Fibroblast of the aortic adventitia (primary cell): ENCODE measurements at regions not wholly inside any gene's neighbourhood (a gene's known extent, or its start where the extent isn't known, plus 50 kb on each side); places are given as distances from the start of the nearest gene placed in this dataset.

ENCODE experiments used
- DNase-seq: peaks from one replicate; pipeline ENCODE4 v3.0.0-alpha.2; 2010; ENCODE audit warnings: low read depth
- H3K4me3 ChIP-seq: 2 replicates; pipeline ENCODE4 v1.5.1; 2011; ENCODE audit warnings: low read depth, mild to moderate bottlenecking, control low read depth, low read length, moderate library complexity
- TF ChIP-seq, protein P1 (sequence below): IDR thresholded peaks from 2 replicates; pipeline ENCODE4 v1.5.1; 2011; ENCODE audit warnings: mild to moderate bottlenecking, low read length, control low read depth, inconsistent platforms; ENCODE audit not compliant: insufficient read depth

DNA sequence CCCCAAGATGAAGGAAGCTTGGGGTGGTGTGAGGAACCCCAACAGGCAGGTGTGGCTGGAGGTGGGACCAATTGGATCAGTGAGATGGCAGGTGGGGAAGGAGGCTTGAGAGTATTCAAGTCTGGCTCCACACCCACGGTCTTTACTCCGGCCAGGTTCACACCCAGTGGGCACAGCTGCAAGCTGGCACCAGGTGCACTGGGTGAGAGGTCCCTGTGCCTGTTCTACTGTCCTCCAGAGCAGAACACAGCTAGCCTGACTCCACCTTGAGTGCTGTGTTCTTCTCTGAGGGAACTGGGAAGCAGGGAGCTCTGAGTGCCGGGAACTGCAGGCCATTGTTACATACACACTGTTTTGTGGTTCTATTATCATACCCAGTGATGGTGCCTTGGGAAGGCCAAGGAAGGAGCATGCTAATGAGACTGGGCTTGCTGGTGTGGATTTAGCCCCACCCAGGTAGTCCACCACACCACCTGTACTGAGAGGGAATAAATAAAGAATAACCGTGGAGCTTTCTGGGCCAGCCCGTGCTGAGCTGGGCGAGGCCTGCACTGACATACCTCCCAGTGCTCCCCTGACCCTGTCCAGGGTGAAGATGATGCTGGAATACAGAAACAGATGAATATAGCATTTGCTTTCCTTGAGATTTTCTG is 93.4 kb downstream of the ABHD5 start:
- no peak overlapping the region for H3K4me3 ChIP-seq
- TF ChIP-seq, protein P1, sequence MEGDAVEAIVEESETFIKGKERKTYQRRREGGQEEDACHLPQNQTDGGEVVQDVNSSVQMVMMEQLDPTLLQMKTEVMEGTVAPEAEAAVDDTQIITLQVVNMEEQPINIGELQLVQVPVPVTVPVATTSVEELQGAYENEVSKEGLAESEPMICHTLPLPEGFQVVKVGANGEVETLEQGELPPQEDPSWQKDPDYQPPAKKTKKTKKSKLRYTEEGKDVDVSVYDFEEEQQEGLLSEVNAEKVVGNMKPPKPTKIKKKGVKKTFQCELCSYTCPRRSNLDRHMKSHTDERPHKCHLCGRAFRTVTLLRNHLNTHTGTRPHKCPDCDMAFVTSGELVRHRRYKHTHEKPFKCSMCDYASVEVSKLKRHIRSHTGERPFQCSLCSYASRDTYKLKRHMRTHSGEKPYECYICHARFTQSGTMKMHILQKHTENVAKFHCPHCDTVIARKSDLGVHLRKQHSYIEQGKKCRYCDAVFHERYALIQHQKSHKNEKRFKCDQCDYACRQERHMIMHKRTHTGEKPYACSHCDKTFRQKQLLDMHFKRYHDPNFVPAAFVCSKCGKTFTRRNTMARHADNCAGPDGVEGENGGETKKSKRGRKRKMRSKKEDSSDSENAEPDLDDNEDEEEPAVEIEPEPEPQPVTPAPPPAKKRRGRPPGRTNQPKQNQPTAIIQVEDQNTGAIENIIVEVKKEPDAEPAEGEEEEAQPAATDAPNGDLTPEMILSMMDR: no peak
- no peak for DNase-seq

DNA sequence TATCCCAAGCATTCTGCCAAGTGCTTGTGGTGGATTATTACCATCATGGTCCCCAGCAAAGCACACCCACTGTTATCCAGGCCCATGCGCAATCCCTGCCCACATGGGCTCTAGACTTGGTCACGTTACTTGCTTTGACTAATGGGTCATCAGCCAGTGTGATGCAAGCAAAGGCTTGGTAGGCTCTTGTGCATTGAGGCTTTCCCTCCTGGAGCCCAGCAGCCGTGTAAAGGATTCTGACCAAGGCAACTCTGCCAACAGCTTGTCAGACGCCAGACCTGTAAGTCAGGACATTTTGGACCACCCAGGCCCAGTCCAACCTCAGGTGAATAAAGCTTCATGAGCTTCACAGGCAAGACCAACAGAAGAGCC is 93.9 kb downstream of the ABHD5 start:
- TF ChIP-seq, protein P1: no peak
- H3K4me3 ChIP-seq: no peak overlapping the region
- DNase-seq: no peak

DNA sequence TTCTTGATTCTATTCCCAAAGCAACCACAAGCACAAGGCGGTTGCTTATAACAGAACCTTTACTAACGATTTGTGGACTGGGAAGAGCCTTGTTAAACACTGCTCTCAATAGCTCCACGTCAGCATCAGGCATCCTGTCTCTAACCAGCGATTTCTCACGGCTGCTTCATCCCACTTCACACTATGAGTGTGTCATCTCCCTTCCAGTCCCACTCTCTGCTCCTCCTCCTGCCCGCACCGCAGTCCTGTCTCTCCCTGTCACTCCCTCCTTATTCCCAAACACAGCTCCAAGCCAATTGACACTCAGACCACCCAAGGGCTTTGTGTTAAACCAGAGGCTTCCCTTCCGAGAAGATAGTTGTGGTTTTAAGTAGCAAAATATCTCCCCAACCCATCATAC is 94.8 kb downstream of the ABHD5 start:
- H3K4me3 ChIP-seq: no peak overlapping the region
- DNase-seq: no peak
- TF ChIP-seq, protein P1: no peak

DNA sequence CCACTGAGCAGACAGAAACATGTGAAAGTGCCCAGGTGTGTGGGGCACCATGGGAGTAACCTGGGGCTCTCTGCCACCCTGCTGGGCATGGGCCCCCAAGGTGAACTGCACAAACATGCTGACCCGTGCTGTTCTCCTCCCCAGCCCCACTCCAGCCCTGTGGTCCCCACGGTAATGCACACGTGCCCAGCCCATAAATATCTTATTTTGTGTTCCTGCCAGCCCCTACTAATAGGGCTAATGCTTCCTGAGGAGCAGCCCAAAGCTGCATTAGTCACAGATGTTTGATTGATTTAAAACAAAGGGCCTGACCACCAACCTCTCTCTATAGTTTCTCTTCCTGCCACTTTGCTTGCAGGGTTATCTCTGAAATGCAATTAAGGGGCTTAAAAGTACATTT is 95.4 kb downstream of the ABHD5 start:
- DNase-seq: no peak
- no peak overlapping the region for H3K4me3 ChIP-seq
- TF ChIP-seq, protein P1: no peak

DNA sequence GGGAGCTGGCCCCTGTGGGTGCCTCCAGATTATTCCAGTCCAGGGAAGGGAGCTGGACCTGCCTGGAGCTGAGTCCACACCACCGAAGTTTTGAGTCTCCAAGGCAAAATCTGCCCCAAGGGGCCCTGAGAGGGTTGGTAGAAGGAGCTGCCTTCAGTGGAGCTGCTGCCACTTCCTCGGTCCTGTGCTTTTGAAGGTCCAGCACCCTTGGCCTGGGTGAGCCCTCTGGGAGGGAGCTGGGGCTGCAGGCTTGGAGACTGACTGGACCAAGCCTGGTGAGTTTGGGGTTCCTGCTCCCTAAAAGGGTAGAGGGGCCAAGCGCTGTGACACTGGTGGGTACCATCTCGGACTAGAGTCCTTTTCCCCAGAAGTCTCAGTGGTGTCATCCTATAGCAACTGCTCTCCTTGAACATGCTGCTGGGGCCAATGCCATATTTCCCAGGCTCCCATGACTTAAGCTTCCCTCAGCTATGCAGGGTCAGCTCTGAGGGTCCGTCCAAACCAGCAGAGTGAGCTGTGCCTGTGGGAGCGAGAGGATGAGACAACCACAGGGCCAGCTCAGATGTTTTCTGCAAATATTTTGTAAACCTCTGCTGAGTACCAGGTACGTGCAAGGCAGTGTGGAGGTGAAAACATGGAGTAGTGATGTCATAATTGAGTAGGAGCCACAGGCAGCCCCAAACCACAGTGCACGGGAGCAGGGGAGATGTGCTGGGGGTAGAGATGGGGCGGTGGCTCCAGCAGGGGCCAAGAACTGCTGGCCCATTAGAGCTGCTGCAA is 96.0 kb downstream of the ABHD5 start:
- TF ChIP-seq, protein P1: no peak
- no peak for DNase-seq
- no peak overlapping the region for H3K4me3 ChIP-seq

DNA sequence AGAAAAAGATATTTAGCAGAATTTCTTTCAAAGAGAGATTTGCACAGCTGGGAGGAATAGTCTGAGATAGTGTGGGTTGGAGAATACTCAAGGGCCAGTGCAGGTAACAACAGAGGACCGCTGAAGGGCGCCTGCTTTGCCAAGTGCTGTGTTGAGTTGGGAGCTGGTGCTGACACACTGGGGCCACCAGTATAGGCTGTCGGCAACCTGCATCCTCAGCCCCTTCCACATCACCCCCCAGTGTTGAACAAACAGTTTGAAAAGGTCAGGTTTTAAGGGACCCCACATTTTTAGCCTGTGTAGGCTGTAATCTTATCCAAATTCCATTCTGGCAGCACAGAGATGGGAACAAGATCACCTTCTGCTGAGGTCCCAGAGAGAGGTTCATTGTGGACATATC is 96.6 kb downstream of the ABHD5 start:
- no peak overlapping the region for H3K4me3 ChIP-seq
- DNase-seq: no peak
- TF ChIP-seq, protein P1: no peak
